DOHH2 (cell line): ENCODE measurements at regions not wholly inside any gene's neighbourhood (a gene's known extent, or its start where the extent isn't known, plus 50 kb on each side); places are given as distances from the start of the nearest gene placed in this dataset.

ENCODE experiments used
- H3F3A ChIP-seq: fragments of 200-600 bp; sonication (generic), shearing (Covaris generic); 2 replicates; pipeline ENCODE4 v1.6.0; 2016; ENCODE audit warnings: antibody characterized with exemption, mild to moderate bottlenecking; ENCODE audit not compliant: control insufficient read depth, insufficient read depth
- H3K27ac ChIP-seq: fragments of 200-600 bp; sonication (generic); 2 replicates; pipeline ENCODE4 v1.5.1; 2014; ENCODE audit warnings: low read depth, mild to moderate bottlenecking, low read length, moderate library complexity
- H3K27me3 ChIP-seq: fragments of 200-600 bp; sonication (generic); 2 replicates; pipeline ENCODE4 v1.6.1; 2014; ENCODE audit warnings: mild to moderate bottlenecking, low read length, mixed read lengths; ENCODE audit not compliant: control insufficient read depth
- H3K36me3 ChIP-seq: fragments of 200-600 bp; sonication (generic); 2 replicates; pipeline ENCODE4 v1.6.1; 2014; ENCODE audit warnings: mild to moderate bottlenecking, low read length, moderate library complexity, mixed read lengths; ENCODE audit not compliant: control insufficient read depth
- H3K4me1 ChIP-seq: fragments of 200-600 bp; sonication (generic); 2 replicates; pipeline ENCODE4 v1.6.1; 2014; ENCODE audit warnings: mild to moderate bottlenecking, low read length, mixed read lengths; ENCODE audit not compliant: control insufficient read depth
- H3K4me2 ChIP-seq: fragments of 200-600 bp; sonication (generic); 2 replicates; pipeline ENCODE4 v1.6.0; 2014; ENCODE audit warnings: mild to moderate bottlenecking, low read length, moderate library complexity
- H3K4me3 ChIP-seq: fragments of 200-600 bp; sonication (generic); 2 replicates; pipeline ENCODE4 v1.5.1; 2014; ENCODE audit warnings: mild to moderate bottlenecking, low read length, mixed read lengths
- H3K79me2 ChIP-seq: fragments of 200-600 bp; sonication (generic); 2 replicates; pipeline ENCODE4 v1.6.1; 2014; ENCODE audit warnings: mild to moderate bottlenecking, low read length, mixed read lengths; ENCODE audit not compliant: control insufficient read depth
- H3K9me2 ChIP-seq: fragments of 200-600 bp; sonication (generic); replicated peaks from 2 replicates; pipeline ENCODE4 v1.6.1; 2014; ENCODE audit warnings: mild to moderate bottlenecking, low read length, mixed read lengths; ENCODE audit not compliant: control insufficient read depth
- H3K9me3 ChIP-seq: fragments of 200-600 bp; sonication (generic); 2 replicates; pipeline ENCODE4 v1.6.1; 2014; ENCODE audit warnings: antibody characterized with exemption, low read length, mixed read lengths; ENCODE audit not compliant: control insufficient read depth, insufficient read depth
- H4K20me1 ChIP-seq: fragments of 200-600 bp; sonication (generic); 2 replicates; pipeline ENCODE4 v1.6.0; 2014; ENCODE audit warnings: low read depth, mild to moderate bottlenecking, antibody characterized with exemption, low read length, moderate library complexity; ENCODE audit not compliant: control insufficient read depth, insufficient read depth
- CTCF ChIP-seq: fragments of 200-600 bp; sonication (generic); IDR thresholded peaks from one replicate; pipeline ENCODE4 v1.5.1; 2014; ENCODE audit warnings: antibody characterized with exemption, mild to moderate bottlenecking, low read depth, low read length; ENCODE audit not compliant: poor library complexity, severe bottlenecking
- EZH2phosphoT487 ChIP-seq: fragments of 200-600 bp; sonication (generic); IDR thresholded peaks from 2 replicates; pipeline ENCODE4 v1.6.1; 2017; ENCODE audit warnings: borderline replicate concordance, mild to moderate bottlenecking, antibody characterized with exemption, low read length, moderate library complexity, mixed read lengths

- H3K9me2 ChIP-seq: no peaks in the 10 kb centered on the region
- H3K36me3 ChIP-seq: no peaks in the 10 kb centered on the region
- no peaks in the 10 kb centered on the region for H3K27me3 ChIP-seq
- no peak overlapping the region for H3K4me2 ChIP-seq
- H3F3A ChIP-seq: no peaks in the 10 kb centered on the region
- no peaks in the 10 kb centered on the region for H3K4me1 ChIP-seq
- no peak for TF ChIP-seq CTCF
- TF ChIP-seq EZH2phosphoT487: no peak
- H3K4me3 ChIP-seq: no peak overlapping the region
- no peaks in the 10 kb centered on the region for H3K9me3 ChIP-seq
- no peak overlapping the region for H3K27ac ChIP-seq
- H4K20me1 ChIP-seq: no peaks in the 10 kb centered on the region
- H3K79me2 ChIP-seq: no peaks in the 10 kb centered on the region
Observed at GRCh38 chr5:125205601-125206225, 459.3 kb upstream of the ZNF608 start.

GRCh38 chr5:125207856-125208255 is 461.4 kb upstream of the ZNF608 start:
- Histone ChIP-seq H3K36me3 (no peaks in the 10 kb centered on the region), H3K9me2 (no peaks in the 10 kb centered on the region), H3K9me3 (no peaks in the 10 kb centered on the region), H4K20me1 (no peaks in the 10 kb centered on the region), H3K27me3 (no peaks in the 10 kb centered on the region), H3K4me3 (no peak overlapping the region), H3K79me2 (no peaks in the 10 kb centered on the region), H3K4me2 (no peak overlapping the region), H3K4me1 (no peaks in the 10 kb centered on the region), H3F3A (no peaks in the 10 kb centered on the region), H3K27ac (no peak overlapping the region)
- TF ChIP-seq EZH2phosphoT487: no peak
- TF ChIP-seq CTCF: no peak

DNA sequence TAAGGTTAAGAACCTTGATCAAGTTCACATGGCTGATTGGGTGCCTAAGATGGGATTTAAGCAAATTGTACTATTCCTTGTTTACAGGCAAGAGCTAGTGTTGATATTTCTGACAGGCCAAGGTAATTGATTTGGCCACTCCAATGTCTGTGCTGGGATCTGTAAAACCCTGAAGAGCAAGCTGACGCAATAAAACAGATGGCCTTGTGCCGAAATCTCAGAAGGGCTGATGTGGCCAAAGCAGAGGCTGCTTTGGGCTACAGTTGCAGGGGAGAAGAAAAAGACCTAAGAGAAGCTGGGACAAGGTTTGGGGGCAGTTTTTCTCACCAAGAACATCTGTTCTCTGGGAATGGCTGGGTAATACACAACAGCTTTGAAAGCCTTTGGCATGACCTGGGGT is 463.2 kb upstream of the ZNF608 start:
- Histone ChIP-seq H3K79me2 (no peaks in the 10 kb centered on the region), H3K4me2 (no peak overlapping the region), H3K4me1 (no peaks in the 10 kb centered on the region), H3K27me3 (no peaks in the 10 kb centered on the region), H3K9me2 (no peaks in the 10 kb centered on the region), H3K36me3 (no peaks in the 10 kb centered on the region), H3K27ac (no peak overlapping the region), H4K20me1 (no peaks in the 10 kb centered on the region), H3F3A (no peaks in the 10 kb centered on the region), H3K9me3 (no peaks in the 10 kb centered on the region), H3K4me3 (no peak overlapping the region)
- TF ChIP-seq CTCF (no peak), EZH2phosphoT487 (no peak)
